ENCODE measurements at regions not wholly inside any gene's neighbourhood (a gene's known extent, or its start where the extent isn't known, plus 50 kb on each side); places are given as distances from the start of the nearest gene placed in this dataset.

- DNase-seq (ENCODE audit: low read depth in 4 of 4, low spot score in 3 of 4), result no peak
Measured at GRCh38 chr4:14008494-14008893, 381.0 kb upstream of the BOD1L1 start.

GRCh38 chr4:14018191-14018853, 390.8 kb upstream of the BOD1L1 start:
- no peak for DNase-seq (ENCODE audit: low read depth in 4 of 4, low spot score in 3 of 4)

- no peak for DNase-seq (ENCODE audit: low read depth in 4 of 4, low spot score in 3 of 4)
Measured at GRCh38 chr4:14022456-14022855, 394.9 kb upstream of the BOD1L1 start.

GRCh38 chr4:14023036-14023435, 395.5 kb upstream of the BOD1L1 start:
- DNase-seq (ENCODE audit: low read depth in 4 of 4, low spot score in 3 of 4), result no peak

- DNase-seq (ENCODE audit: low read depth in 4 of 4, low spot score in 3 of 4), result no peak
Measured at GRCh38 chr4:14023896-14024295, 396.4 kb upstream of the BOD1L1 start.

GRCh38 chr4:14025111-14025510, 397.6 kb upstream of the BOD1L1 start:
- no peak for DNase-seq (ENCODE audit: low read depth in 4 of 4, low spot score in 3 of 4)

- DNase-seq (ENCODE audit: low read depth in 4 of 4, low spot score in 3 of 4), result no peak
Measured at GRCh38 chr4:14025891-14026290, 398.4 kb upstream of the BOD1L1 start.

- no peak for DNase-seq (ENCODE audit: low read depth in 4 of 4, low spot score in 3 of 4)
Measured at GRCh38 chr4:14028862-14029261, 401.3 kb upstream of the BOD1L1 start.

- DNase-seq (ENCODE audit: low read depth in 4 of 4, low spot score in 3 of 4), result no peak
Measured at GRCh38 chr4:14035076-14035475, 407.6 kb upstream of the BOD1L1 start.

- no peak for DNase-seq (ENCODE audit: low read depth in 4 of 4, low spot score in 3 of 4)
Measured at GRCh38 chr4:14043203-14043602, 415.7 kb upstream of the BOD1L1 start.

- DNase-seq (ENCODE audit: low read depth in 4 of 4, low spot score in 3 of 4), result no peak
Measured at GRCh38 chr4:14046642-14047041, 419.1 kb upstream of the BOD1L1 start.

GRCh38 chr4:14047840-14048239, 420.3 kb upstream of the BOD1L1 start:
- no peak for DNase-seq (ENCODE audit: low read depth in 4 of 4, low spot score in 3 of 4)

- no peak for DNase-seq (ENCODE audit: low read depth in 4 of 4, low spot score in 3 of 4)
Measured at GRCh38 chr4:14049946-14050345, 422.4 kb upstream of the BOD1L1 start.

GRCh38 chr4:14053291-14053690, 425.8 kb upstream of the BOD1L1 start:
- DNase-seq (ENCODE audit: low read depth in 4 of 4, low spot score in 3 of 4), result no peak

GRCh38 chr4:14054391-14054790, 426.9 kb upstream of the BOD1L1 start:
- no peak for DNase-seq (ENCODE audit: low read depth in 4 of 4, low spot score in 3 of 4)

GRCh38 chr4:14059006-14059405, 431.5 kb upstream of the BOD1L1 start:
- DNase-seq (ENCODE audit: low read depth in 4 of 4, low spot score in 3 of 4), result no peak

- no peak for DNase-seq (ENCODE audit: low read depth in 4 of 4, low spot score in 3 of 4)
Measured at GRCh38 chr4:14064984-14065383, 437.5 kb upstream of the BOD1L1 start.

- DNase-seq (ENCODE audit: low read depth in 4 of 4, low spot score in 3 of 4), result no peak
Measured at GRCh38 chr4:14065406-14065805, 437.9 kb upstream of the BOD1L1 start.

GRCh38 chr4:14066979-14067378, 439.5 kb upstream of the BOD1L1 start:
- no peak for DNase-seq (ENCODE audit: low read depth in 4 of 4, low spot score in 3 of 4)

- no peak for DNase-seq (ENCODE audit: low read depth in 4 of 4, low spot score in 3 of 4)
Measured at GRCh38 chr4:14069886-14070285, 442.4 kb upstream of the BOD1L1 start.

- no peak for DNase-seq (ENCODE audit: low read depth in 4 of 4, low spot score in 3 of 4)
Measured at GRCh38 chr4:14070289-14070880, 442.9 kb upstream of the BOD1L1 start.

- DNase-seq (ENCODE audit: low read depth in 4 of 4, low spot score in 3 of 4), result no peak
Measured at GRCh38 chr4:14072506-14072905, 445.0 kb upstream of the BOD1L1 start.

GRCh38 chr4:14076776-14077175, 449.3 kb upstream of the BOD1L1 start:
- DNase-seq (ENCODE audit: low read depth in 4 of 4, low spot score in 3 of 4), result no peak
